H1 (cell line): ENCODE measurements at regions not wholly inside any gene's neighbourhood (a gene's known extent, or its start where the extent isn't known, plus 50 kb on each side); places are given as distances from the start of the nearest gene placed in this dataset.

Source experiments
- CTCF ChIA-PET: fragments of 300-600 bp; sonication (Branson Sonifier 250); formaldehyde crosslinking; loops from one replicate; lab custom pipeline; 2021; ENCODE audit not compliant: partially characterized antibody; lab: Charles Lee
- POLR2A ChIA-PET: fragments of 300-600 bp; sonication (Branson Sonifier 250); formaldehyde crosslinking; loops from one replicate; lab custom pipeline; 2021; ENCODE audit warnings: inconsistent platforms; ENCODE audit not compliant: partially characterized antibody; lab: Charles Lee
- DNase-seq, 2 experiments: peaks; one replicate each; pipeline versions ENCODE4 v3.0.0 to v3.0.0-alpha.2; 2010 to 2022; ENCODE audit warnings: low spot score in 2 of 2, low read depth in 1 of 2, mixed read lengths in 1 of 2
- FAIRE-seq: peaks from 2 replicates; lab custom pipeline; 2011; peaks lifted over from hg19 to GRCh38; lab: Jason Lieb, UNC
- H2AFZ ChIP-seq: 2 replicates; pipeline ENCODE4 v1.8.1; 2012; ENCODE audit warnings: low read length, inconsistent platforms
- H2AK5ac ChIP-seq: 2 replicates; pipeline ENCODE4 v1.6.1; 2013; ENCODE audit warnings: low read depth, low read length
- H2BK120ac ChIP-seq: replicated peaks from 2 replicates; pipeline ENCODE3; 2013; ENCODE audit warnings: low read depth, low read length, inconsistent platforms
- H2BK12ac ChIP-seq: 2 replicates; pipeline ENCODE4 v1.6.1; 2013; ENCODE audit warnings: low read depth, low read length
- H2BK15ac ChIP-seq: 2 replicates; pipeline ENCODE4 v1.6.1; 2013; ENCODE audit warnings: low read length
- H2BK20ac ChIP-seq: 2 replicates; pipeline ENCODE4 v1.6.1; 2013; ENCODE audit warnings: low read length
- H2BK5ac ChIP-seq: 2 replicates; pipeline ENCODE4 v1.6.1; 2013; ENCODE audit warnings: low read depth, low read length
- H3K14ac ChIP-seq: 2 replicates; pipeline ENCODE4 v1.6.1; 2013; ENCODE audit warnings: inconsistent platforms; ENCODE audit not compliant: insufficient read length
- H3K18ac ChIP-seq: 2 replicates; pipeline ENCODE4 v1.6.1; 2013; ENCODE audit warnings: low read length; ENCODE audit errors: extremely low read depth
- H3K23ac ChIP-seq: 2 replicates; pipeline ENCODE4 v1.6.1; 2013; ENCODE audit warnings: inconsistent platforms; ENCODE audit not compliant: insufficient read length
- H3K23me2 ChIP-seq: 2 replicates; pipeline ENCODE4 v1.6.1; 2013; ENCODE audit warnings: low read depth, low read length
- H3K27ac ChIP-seq: 2 replicates; pipeline ENCODE4 v1.6.1; 2011; ENCODE audit warnings: low read depth, low read length, inconsistent platforms
- H3K27me3 ChIP-seq, 4 experiments: replicated peaks in 1 of 4; 1 replicate in 1 of 4; 2 replicates in 3 of 4; pipeline versions ENCODE4 v1.6.1 to v1.8.1; 2011 to 2013; ENCODE audit warnings: low read length in 3 of 4, mild to moderate bottlenecking in 3 of 4, inconsistent platforms in 2 of 4, mixed read lengths in 2 of 4, moderate library complexity in 1 of 4; ENCODE audit not compliant: control insufficient read depth in 3 of 4, insufficient read depth in 3 of 4; ENCODE audit errors: extremely low read depth in 1 of 4
- H3K36me3 ChIP-seq, 4 experiments: 2 replicates each; pipeline versions ENCODE4 v1.6.1 to v1.8.1; 2011 to 2013; ENCODE audit warnings: mild to moderate bottlenecking in 4 of 4, low read length in 3 of 4, moderate library complexity in 2 of 4, control low read depth in 1 of 4, inconsistent platforms in 1 of 4; ENCODE audit not compliant: insufficient read depth in 4 of 4, control insufficient read depth in 2 of 4
- H3K4ac ChIP-seq: replicated peaks from 2 replicates; pipeline ENCODE3; 2013; ENCODE audit warnings: low read length, low read depth, mixed read lengths, inconsistent platforms; ENCODE audit not compliant: insufficient read length
- H3K4me1 ChIP-seq, 4 experiments: replicated peaks in 1 of 4; 1 replicate in 1 of 4; 2 replicates in 3 of 4; pipeline versions ENCODE4 v1.6.1 to v1.8.1; 2011 to 2013; ENCODE audit warnings: low read length in 3 of 4, inconsistent platforms in 2 of 4, mixed read lengths in 1 of 4; ENCODE audit not compliant: insufficient read depth in 4 of 4, control insufficient read depth in 3 of 4
- H3K4me2 ChIP-seq, 2 experiments: 2 replicates each; pipeline versions ENCODE4 v1.6.1 to v1.8.1; 2011 to 2013; ENCODE audit warnings: low read depth in 2 of 2, low read length in 2 of 2, control low read depth in 1 of 2, inconsistent platforms in 1 of 2, mild to moderate bottlenecking in 1 of 2; ENCODE audit not compliant: insufficient read depth in 1 of 2
- H3K4me3 ChIP-seq, 4 experiments: fragments of 200-600, 300-600 bp in 1 of 4; sonication (generic), shearing (Covaris generic), sonication (Bioruptor Twin) in 1 of 4; 2 replicates each; pipeline versions ENCODE4 v1.5.1 to v1.8.1; 2011 to 2016; ENCODE audit warnings: low read length in 4 of 4, low read depth in 3 of 4, control low read depth in 2 of 4, inconsistent platforms in 2 of 4, mild to moderate bottlenecking in 2 of 4, mixed read lengths in 1 of 4, moderate library complexity in 1 of 4; ENCODE audit not compliant: insufficient read depth in 2 of 4; ENCODE audit errors: extremely low read depth in 1 of 4
- H3K56ac ChIP-seq: replicated peaks from 2 replicates; pipeline ENCODE3; 2013; ENCODE audit warnings: low read depth, mild to moderate bottlenecking, mixed read lengths, low read length, inconsistent platforms; ENCODE audit not compliant: insufficient read length
- H3K79me1 ChIP-seq: 2 replicates; pipeline ENCODE4 v1.6.1; 2013; ENCODE audit warnings: low read depth, low read length, control low read depth
- H3K79me2 ChIP-seq, 2 experiments: 2 replicates each; pipeline versions ENCODE4 v1.6.1 to v1.8.1; 2012 to 2013; ENCODE audit warnings: low read length in 2 of 2, mild to moderate bottlenecking in 2 of 2, inconsistent platforms in 1 of 2; ENCODE audit not compliant: insufficient read depth in 2 of 2, control insufficient read depth in 1 of 2
- H3K9ac ChIP-seq, 4 experiments: replicated peaks in 1 of 4; 1 replicate in 1 of 4; 2 replicates in 3 of 4; pipeline versions ENCODE4 v1.6.1 to v1.8.1; 2011 to 2013; ENCODE audit warnings: low read depth in 3 of 4, low read length in 3 of 4, control low read depth in 2 of 4, mild to moderate bottlenecking in 2 of 4, moderate library complexity in 2 of 4, inconsistent platforms in 1 of 4; ENCODE audit errors: extremely low read depth in 1 of 4
- H3K9me3 ChIP-seq, 2 experiments: 2 replicates each; pipeline versions ENCODE4 v1.6.1 to v1.8.1; 2012 to 2013; ENCODE audit warnings: mild to moderate bottlenecking in 2 of 2, moderate library complexity in 2 of 2, control low read depth in 1 of 2, inconsistent platforms in 1 of 2, low read depth in 1 of 2, low read length in 1 of 2, mixed read lengths in 1 of 2; ENCODE audit not compliant: insufficient read depth in 2 of 2
- H4K20me1 ChIP-seq, 2 experiments: replicated peaks in 1 of 2; 2 replicates each; pipeline versions ENCODE3 to v1.8.1; 2011 to 2013; ENCODE audit warnings: inconsistent platforms in 2 of 2, low read length in 2 of 2, mild to moderate bottlenecking in 1 of 2; ENCODE audit not compliant: insufficient read depth in 2 of 2, control insufficient read depth in 1 of 2
- H4K5ac ChIP-seq: 2 replicates; pipeline ENCODE4 v1.6.1; 2013; ENCODE audit warnings: low read length, low read depth, mixed read lengths, inconsistent platforms; ENCODE audit not compliant: insufficient read length
- H4K8ac ChIP-seq: 2 replicates; pipeline ENCODE4 v1.8.0; 2013; ENCODE audit warnings: mild to moderate bottlenecking, moderate library complexity, low read length, inconsistent platforms; ENCODE audit not compliant: insufficient read depth; ENCODE audit errors: extremely low read depth
- H4K91ac ChIP-seq: replicated peaks from 2 replicates; pipeline ENCODE3; 2013; ENCODE audit warnings: low read length, mixed read lengths, inconsistent platforms; ENCODE audit not compliant: insufficient read length
- ASH2L ChIP-seq: fragments of 200-600, 300-600 bp; sonication (generic); IDR thresholded peaks from one replicate; pipeline ENCODE4 v1.7.1; 2017; ENCODE audit warnings: low read length
- BACH1 ChIP-seq: IDR thresholded peaks from 2 replicates; pipeline ENCODE4 v1.6.1; 2012; ENCODE audit warnings: low read length, improper control_type of control experiment
- CBX8 ChIP-seq: fragments of 300-800, 300-1000 bp; sonication (generic); IDR thresholded peaks from 2 replicates; pipeline ENCODE4 v1.7.1; 2016; ENCODE audit warnings: low read depth, low read length, borderline replicate concordance
- CHD1 ChIP-seq: IDR thresholded peaks from 2 replicates; pipeline ENCODE4 v1.6.1; 2012; ENCODE audit warnings: low read depth, low read length, improper control_type of control experiment
- CHD2 ChIP-seq: IDR thresholded peaks from 2 replicates; pipeline ENCODE4 v1.6.1; 2012; ENCODE audit warnings: low read length, improper control_type of control experiment
- CREB1 ChIP-seq: IDR thresholded peaks from 2 replicates; pipeline ENCODE4 v1.6.1; 2012; ENCODE audit warnings: inconsistent platforms
- EGR1 ChIP-seq: IDR thresholded peaks from 2 replicates; pipeline ENCODE4 v1.6.1; 2011; ENCODE audit warnings: low read depth, low read length, borderline replicate concordance
- KDM1A ChIP-seq: fragments of 200-600, 300-600 bp; sonication (generic); IDR thresholded peaks from 2 replicates; pipeline ENCODE4 v1.7.1; 2016; ENCODE audit warnings: mild to moderate bottlenecking, low read length, borderline replicate concordance
- KDM5A ChIP-seq: fragments of 200-600 bp; IDR thresholded peaks from 2 replicates; pipeline ENCODE4 v1.7.1; 2012; ENCODE audit warnings: mild to moderate bottlenecking, low read length, inconsistent platforms, mixed read lengths
- POLR2AphosphoS5 ChIP-seq: IDR thresholded peaks from 2 replicates; pipeline ENCODE4 v1.6.1; 2011; ENCODE audit warnings: low read depth, low read length
- SP4 ChIP-seq: IDR thresholded peaks from 2 replicates; pipeline ENCODE4 v1.6.1; 2012; ENCODE audit warnings: low read length, inconsistent platforms
- SUZ12 ChIP-seq: fragments of 200-600 bp; sonication (generic); IDR thresholded peaks from 2 replicates; pipeline ENCODE4 v1.6.1; 2012; ENCODE audit warnings: mild to moderate bottlenecking, inconsistent platforms, low read length, moderate library complexity, mixed read lengths
- TAF1 ChIP-seq: IDR thresholded peaks from 2 replicates; pipeline ENCODE4 v1.6.1; 2011; ENCODE audit warnings: mild to moderate bottlenecking, low read depth, low read length
- TCF12 ChIP-seq: IDR thresholded peaks from 2 replicates; pipeline ENCODE4 v1.6.1; 2011; ENCODE audit warnings: low read depth, mild to moderate bottlenecking, low read length
- WGBS, 2 experiments: shearing (Covaris generic) in 1 of 2; methylation state at CpG; one replicate each; pipeline versions ENCODE4 v1.1.6 to v1.1.7; 2013 to 2015; ENCODE audit warnings: low lambda C conversion rate in 2 of 2, mixed read lengths in 2 of 2, inconsistent platforms in 1 of 2, low coverage in 1 of 2, missing lambda C conversion rate in 1 of 2; ENCODE audit not compliant: insufficient replicate concordance in 2 of 2, insufficient coverage in 1 of 2, insufficient read length in 1 of 2; ENCODE audit errors: extremely low coverage in 1 of 2, missing lambda C conversion rate in 1 of 2; 5-methylcytosine and 5-hydroxymethylcytosine counted together
- TF ChIP-seq, protein P1 (sequence below), 3 experiments: IDR thresholded peaks; 1 replicate in 2 of 3; 2 replicates in 1 of 3; pipeline versions ENCODE4 v1.5.1 to v1.6.1; 2011; ENCODE audit warnings: low read length in 3 of 3, mild to moderate bottlenecking in 3 of 3, inconsistent platforms in 2 of 3, low read depth in 1 of 3, moderate library complexity in 1 of 3; ENCODE audit not compliant: insufficient read depth in 1 of 3; ENCODE audit errors: control extremely low read depth in 1 of 3

DNA sequence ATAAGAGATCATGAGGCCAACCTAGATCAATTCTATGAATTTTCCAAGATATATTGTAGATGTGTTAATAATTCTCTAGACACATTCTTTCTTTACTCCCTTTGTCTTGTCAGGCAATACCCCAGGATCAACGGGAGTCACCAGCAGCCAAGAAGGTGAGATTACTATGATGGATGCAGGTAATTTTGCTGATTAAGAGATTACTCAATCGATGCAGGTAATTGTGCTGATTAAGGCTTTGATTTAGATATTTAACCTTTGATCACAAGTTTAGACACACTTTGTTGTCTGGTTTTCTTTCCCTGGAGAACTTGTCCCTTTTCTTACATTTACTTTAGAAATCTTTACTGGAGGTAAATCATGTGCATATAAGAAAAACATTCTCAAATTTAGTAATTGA lies 134.3 kb upstream of the CNTN1 start:
- H2AFZ ChIP-seq: no peak overlapping the region
- 80% methylated on average over 2 of the region's 2 CpGs; no CpG with 5 or more reads in 1 of the 2 experiments for whole genome bisulfite sequencing, 2 experiments
- no peaks in the 10 kb centered on the region for H4K20me1 ChIP-seq
- H2AK5ac ChIP-seq: no peak overlapping the region
- no peak overlapping the region for H3K18ac ChIP-seq
- H3K27me3 ChIP-seq: no peaks in the 10 kb centered on the region
- H2BK5ac ChIP-seq: no peak overlapping the region
- H4K8ac ChIP-seq: no peak overlapping the region
- DNase-seq (no peak), FAIRE-seq (no peak)
- no peak overlapping the region for H2BK12ac ChIP-seq
- no peaks in the 10 kb centered on the region for H3K36me3 ChIP-seq
- no peak overlapping the region for H2BK15ac ChIP-seq
- POLR2A ChIA-PET: no interaction called here
- no peaks in the 10 kb centered on the region for H3K23me2 ChIP-seq
- no peak overlapping the region for H3K14ac ChIP-seq
- no peak overlapping the region for H2BK120ac ChIP-seq
- CTCF ChIA-PET: no interaction called here
- no peak overlapping the region for H4K5ac ChIP-seq
- H3K56ac ChIP-seq: no peak overlapping the region
- no peak overlapping the region for H3K23ac ChIP-seq
- no peaks in the 10 kb centered on the region for H3K9me3 ChIP-seq
- no peak overlapping the region for H3K27ac ChIP-seq
- H3K79me1 ChIP-seq: no peaks in the 10 kb centered on the region
- H3K9ac ChIP-seq: no peak overlapping the region
- H3K4me3 ChIP-seq: no peak overlapping the region
- H4K91ac ChIP-seq: no peak overlapping the region
- H3K4ac ChIP-seq: no peak overlapping the region
- no peak for TF ChIP-seq POLR2AphosphoS5
- no peak for TF ChIP-seq CBX8
- TF ChIP-seq CHD1: no peak
- TF ChIP-seq, protein P1, sequence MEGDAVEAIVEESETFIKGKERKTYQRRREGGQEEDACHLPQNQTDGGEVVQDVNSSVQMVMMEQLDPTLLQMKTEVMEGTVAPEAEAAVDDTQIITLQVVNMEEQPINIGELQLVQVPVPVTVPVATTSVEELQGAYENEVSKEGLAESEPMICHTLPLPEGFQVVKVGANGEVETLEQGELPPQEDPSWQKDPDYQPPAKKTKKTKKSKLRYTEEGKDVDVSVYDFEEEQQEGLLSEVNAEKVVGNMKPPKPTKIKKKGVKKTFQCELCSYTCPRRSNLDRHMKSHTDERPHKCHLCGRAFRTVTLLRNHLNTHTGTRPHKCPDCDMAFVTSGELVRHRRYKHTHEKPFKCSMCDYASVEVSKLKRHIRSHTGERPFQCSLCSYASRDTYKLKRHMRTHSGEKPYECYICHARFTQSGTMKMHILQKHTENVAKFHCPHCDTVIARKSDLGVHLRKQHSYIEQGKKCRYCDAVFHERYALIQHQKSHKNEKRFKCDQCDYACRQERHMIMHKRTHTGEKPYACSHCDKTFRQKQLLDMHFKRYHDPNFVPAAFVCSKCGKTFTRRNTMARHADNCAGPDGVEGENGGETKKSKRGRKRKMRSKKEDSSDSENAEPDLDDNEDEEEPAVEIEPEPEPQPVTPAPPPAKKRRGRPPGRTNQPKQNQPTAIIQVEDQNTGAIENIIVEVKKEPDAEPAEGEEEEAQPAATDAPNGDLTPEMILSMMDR (IDR thresholded peaks at IDR 0.05; ENCODE audit: control extremely low read depth in 1 of 3, insufficient read depth in 1 of 3, low read depth in 1 of 3, low read length in 3 of 3): no peak
- no peak for TF ChIP-seq TAF1
- no peak for TF ChIP-seq ASH2L
- no peak for TF ChIP-seq SP4
- no peak for TF ChIP-seq KDM5A
- TF ChIP-seq BACH1: no peak
- TF ChIP-seq SUZ12: no peak
- TF ChIP-seq KDM1A: no peak
- TF ChIP-seq EGR1: no peak
- no peak for TF ChIP-seq CREB1
- TF ChIP-seq TCF12: no peak
- no peak for TF ChIP-seq CHD2
- H3K4me2 ChIP-seq: no peak overlapping the region
- H3K4me1 ChIP-seq: no peaks in the 10 kb centered on the region
- H3K79me2 ChIP-seq: no peaks in the 10 kb centered on the region
- no peak overlapping the region for H2BK20ac ChIP-seq
